Natural killer cell (primary cell): ENCODE measurements at regions not wholly inside any gene's neighbourhood (a gene's known extent, or its start where the extent isn't known, plus 50 kb on each side); places are given as distances from the start of the nearest gene placed in this dataset.
"Not testable (repeated sequence)": the region's sequence is repeated elsewhere in the genome, so short reads cannot be mapped to it uniquely, and the experiment has no call there.

Experiments
- ATAC-seq, 3 donors: fragments of 150-1000 bp in 2 of 3; fragments of 200-7000 bp in 1 of 3; cut with Tn5 transposase; 1 replicate in 1 of 3; 2 replicates in 2 of 3; pipeline ENCODE4 v1.10.0; 2021; ENCODE audit warnings: mild to moderate bottlenecking in 2 of 3, moderate library complexity in 2 of 3
- DNase-seq, 2 donors: peaks; one replicate each; pipeline versions ENCODE4 v3.0.0 to v3.0.0-alpha.2; 2013 to 2021; ENCODE audit warnings: mixed read lengths in 1 of 2
- H3K27ac ChIP-seq: one replicate; pipeline ENCODE4 v1.5.1; 2013; ENCODE audit warnings: mild to moderate bottlenecking, low read length
- H3K27me3 ChIP-seq: one replicate; pipeline ENCODE4 v1.6.1; 2013; ENCODE audit warnings: low read length; ENCODE audit not compliant: control insufficient read depth, insufficient read depth
- H3K36me3 ChIP-seq: one replicate; pipeline ENCODE4 v1.6.1; 2013; ENCODE audit warnings: low read length; ENCODE audit not compliant: control insufficient read depth, insufficient read depth
- H3K4me1 ChIP-seq: one replicate; pipeline ENCODE4 v1.6.1; 2013; ENCODE audit warnings: low read length; ENCODE audit not compliant: control insufficient read depth, insufficient read depth
- H3K4me3 ChIP-seq: one replicate; pipeline ENCODE4 v1.5.1; 2013; ENCODE audit warnings: low read length
- H3K9me3 ChIP-seq: one replicate; pipeline ENCODE4 v1.6.1; 2013; ENCODE audit warnings: low read length; ENCODE audit not compliant: control insufficient read depth, insufficient read depth
- H3K27ac Mint-ChIP-seq, 2 donors: one replicate each; pipeline ENCODE4 v1.8.0; 2022; ENCODE audit warnings: mild to moderate bottlenecking in 2 of 2, mixed read lengths in 2 of 2, moderate library complexity in 1 of 2
- H3K27me3 Mint-ChIP-seq, 2 donors: one replicate each; pipeline ENCODE4 v1.8.0; 2022; ENCODE audit warnings: low read depth in 2 of 2, mixed read lengths in 2 of 2
- H3K36me3 Mint-ChIP-seq: one replicate; pipeline ENCODE4 v1.8.0; 2022; ENCODE audit warnings: mixed read lengths
- H3K4me1 Mint-ChIP-seq, 2 donors: one replicate each; pipeline ENCODE4 v1.8.0; 2022; ENCODE audit warnings: mixed read lengths in 2 of 2
- H3K4me3 Mint-ChIP-seq: one replicate; pipeline ENCODE4 v1.8.0; 2022; ENCODE audit warnings: mild to moderate bottlenecking, moderate library complexity, mixed read lengths
- H3K9me3 Mint-ChIP-seq, 2 donors: one replicate each; pipeline ENCODE4 v1.8.0; 2022; ENCODE audit warnings: mixed read lengths in 2 of 2
- WGBS: methylation state at CpG from one replicate; pipeline ENCODE4 v1.1.7; 2013; ENCODE audit warnings: missing lambda C conversion rate; ENCODE audit not compliant: insufficient coverage; 5-methylcytosine and 5-hydroxymethylcytosine counted together
- intact Hi-C: fragments of 100-400 bp; cut with micrococcal nuclease; formaldehyde crosslinking; loops from one replicate; pipeline ENCODE4 v1.14.2; 2022
- TF ChIP-seq, protein P1 (sequence below): fragments of 200-600 bp; IDR thresholded peaks from one replicate; pipeline ENCODE4 v1.8.0; 2022; ENCODE audit warnings: antibody characterized with exemption

DNA sequence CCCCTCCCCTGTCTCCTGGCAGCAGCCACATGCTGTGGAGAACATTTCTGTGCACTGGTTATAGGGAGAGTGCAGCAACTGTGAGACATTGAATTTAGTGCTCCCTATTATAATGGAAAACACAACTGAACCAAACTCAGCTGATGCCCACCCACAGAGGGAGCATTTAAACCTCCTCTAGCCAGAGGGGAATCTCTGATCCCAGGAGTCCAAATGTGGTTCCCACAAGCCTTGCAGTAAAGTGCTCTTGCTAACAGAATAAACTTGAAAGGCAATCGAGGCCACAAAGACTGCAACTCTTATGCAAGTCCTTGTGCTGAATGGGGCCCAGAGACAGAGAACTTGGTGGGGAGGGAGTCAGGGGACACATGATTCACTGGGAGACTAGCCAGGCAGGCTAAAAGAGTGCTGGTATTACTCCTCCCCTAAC is 638.8 kb upstream of the VRK2 start:
- ATAC-seq (no peak), DNase-seq (no peak)
- peaks cover 22% of the 10 kb centered on the region for H3K9me3 ChIP-seq
- H3K27ac Mint-ChIP-seq = no peak overlapping the region
- H3K4me3 Mint-ChIP-seq = no peak overlapping the region
- H3K36me3 ChIP-seq = no peaks in the 10 kb centered on the region
- no peaks in the 10 kb centered on the region for H3K4me1 Mint-ChIP-seq
- H3K36me3 Mint-ChIP-seq = no peaks in the 10 kb centered on the region
- H3K27ac ChIP-seq = no peak overlapping the region
- H3K27me3 Mint-ChIP-seq = no peaks in the 10 kb centered on the region
- H3K4me1 ChIP-seq = no peaks in the 10 kb centered on the region
- H3K27me3 ChIP-seq = no peaks in the 10 kb centered on the region
- no peak overlapping the region for H3K4me3 ChIP-seq
- TF ChIP-seq, protein P1, sequence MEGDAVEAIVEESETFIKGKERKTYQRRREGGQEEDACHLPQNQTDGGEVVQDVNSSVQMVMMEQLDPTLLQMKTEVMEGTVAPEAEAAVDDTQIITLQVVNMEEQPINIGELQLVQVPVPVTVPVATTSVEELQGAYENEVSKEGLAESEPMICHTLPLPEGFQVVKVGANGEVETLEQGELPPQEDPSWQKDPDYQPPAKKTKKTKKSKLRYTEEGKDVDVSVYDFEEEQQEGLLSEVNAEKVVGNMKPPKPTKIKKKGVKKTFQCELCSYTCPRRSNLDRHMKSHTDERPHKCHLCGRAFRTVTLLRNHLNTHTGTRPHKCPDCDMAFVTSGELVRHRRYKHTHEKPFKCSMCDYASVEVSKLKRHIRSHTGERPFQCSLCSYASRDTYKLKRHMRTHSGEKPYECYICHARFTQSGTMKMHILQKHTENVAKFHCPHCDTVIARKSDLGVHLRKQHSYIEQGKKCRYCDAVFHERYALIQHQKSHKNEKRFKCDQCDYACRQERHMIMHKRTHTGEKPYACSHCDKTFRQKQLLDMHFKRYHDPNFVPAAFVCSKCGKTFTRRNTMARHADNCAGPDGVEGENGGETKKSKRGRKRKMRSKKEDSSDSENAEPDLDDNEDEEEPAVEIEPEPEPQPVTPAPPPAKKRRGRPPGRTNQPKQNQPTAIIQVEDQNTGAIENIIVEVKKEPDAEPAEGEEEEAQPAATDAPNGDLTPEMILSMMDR = no peak
- 76% methylated on average over 1 of the region's 1 CpG for WGBS
- intact Hi-C loops = no loop called here
- H3K9me3 Mint-ChIP-seq = peaks cover 12 to 14% of the 10 kb centered on the region in 2 donors

- intact Hi-C loops = no loop called here
- 96% methylated on average over 1 of the region's 1 CpG for WGBS
Observed at GRCh38 chr2:57408587-57408986, 638.0 kb upstream of the VRK2 start.

GRCh38 chr2:57417007-57417406 is 629.6 kb upstream of the VRK2 start:
- H3K27me3 ChIP-seq = no peaks in the 10 kb centered on the region
- H3K36me3 ChIP-seq = no peaks in the 10 kb centered on the region
- Mint-ChIP-seq H3K4me1 (no peaks in the 10 kb centered on the region), H3K4me3 (no peak overlapping the region), H3K27me3 (no peaks in the 10 kb centered on the region), H3K9me3 (peaks cover 12 to 14% of the 10 kb centered on the region in 2 donors), H3K27ac (no peak overlapping the region), H3K36me3 (no peaks in the 10 kb centered on the region)
- intact Hi-C loops = no loop called here
- H3K27ac ChIP-seq = no peak overlapping the region
- DNase-seq (no peak), ATAC-seq (no peak)
- H3K4me3 ChIP-seq = no peak overlapping the region
- 83% methylated on average over 2 of the region's 4 CpGs for WGBS
- no peaks in the 10 kb centered on the region for H3K4me1 ChIP-seq
- TF ChIP-seq, protein P1 = no peak
- peaks cover 3% of the 10 kb centered on the region for H3K9me3 ChIP-seq

More at GRCh38 chr2:57408587-57408986, 638.0 kb upstream of the VRK2 start:
- Mint-ChIP-seq H3K9me3 (peaks cover 12 to 15% of the 10 kb centered on the region in 2 donors), H3K27ac (no peak overlapping the region), H3K4me3 (no peak overlapping the region), H3K4me1 (no peaks in the 10 kb centered on the region), H3K36me3 (no peaks in the 10 kb centered on the region), H3K27me3 (no peaks in the 10 kb centered on the region)
- DNase-seq = no peak
- peaks cover 22% of the 10 kb centered on the region for H3K9me3 ChIP-seq
- no peak overlapping the region for H3K4me3 ChIP-seq
- no peak overlapping the region for H3K27ac ChIP-seq
- no peaks in the 10 kb centered on the region for H3K4me1 ChIP-seq
- TF ChIP-seq, protein P1 = no peak
- no peaks in the 10 kb centered on the region for H3K27me3 ChIP-seq
- H3K36me3 ChIP-seq = no peaks in the 10 kb centered on the region
- no peak for ATAC-seq

GRCh38 chr2:57418859-57419346 is 627.7 kb upstream of the VRK2 start:
- H3K36me3 Mint-ChIP-seq, intact Hi-C loops, H3K4me3 ChIP-seq, H3K36me3 ChIP-seq, H3K4me3 Mint-ChIP-seq, DNase-seq, H3K4me1 Mint-ChIP-seq, H3K4me1 ChIP-seq, ATAC-seq, H3K9me3 Mint-ChIP-seq, H3K27ac Mint-ChIP-seq, H3K27me3 Mint-ChIP-seq, H3K27ac ChIP-seq, H3K9me3 ChIP-seq, H3K27me3 ChIP-seq: not testable (repeated sequence)
- 93% methylated on average over 14 of the region's 14 CpGs for WGBS
